Coronary artery (tissue), 2 donors: ENCODE measurements at regions not wholly inside any gene's neighbourhood (a gene's known extent, or its start where the extent isn't known, plus 50 kb on each side); places are given as distances from the start of the nearest gene placed in this dataset.
A peak's percentile ranks its signal among the peaks of the same experiment; 100 is the strongest.

ENCODE experiments used
- DNase-seq: peaks from one replicate; pipeline ENCODE4 v3.0.0-alpha.2; 2017; ENCODE audit warnings: low spot score
- H3K27ac ChIP-seq, 2 donors: fragments of 200-600 bp; sonication (generic); one replicate each; pipeline ENCODE4 v1.5.1; 2016 to 2019
- H3K4me3 ChIP-seq: fragments of 200-600 bp; sonication (generic); 2 replicates; pipeline ENCODE4 v1.5.1; 2016; ENCODE audit warnings: mild to moderate bottlenecking, moderate library complexity
- CTCF ChIP-seq: fragments of 200-600 bp; sonication (generic); IDR thresholded peaks from one replicate; pipeline ENCODE4 v1.5.1; 2019; ENCODE audit warnings: antibody characterized with exemption

GRCh38 chr1:34404804-34405203 lies 228.1 kb downstream of the C1orf94 start:
- H3K27ac ChIP-seq = no peak overlapping the region
- peak; percentile 28 for DNase-seq
- TF ChIP-seq CTCF = no peak
- no peak overlapping the region for H3K4me3 ChIP-seq

GRCh38 chr1:34405266-34405959 lies 228.7 kb downstream of the C1orf94 start:
- DNase-seq = peak; percentile 40

GRCh38 chr1:34406377-34406776 lies 229.7 kb downstream of the C1orf94 start:
- H3K4me3 ChIP-seq = no peak overlapping the region
- no peak for DNase-seq
- TF ChIP-seq CTCF = no peak
- no peak overlapping the region for H3K27ac ChIP-seq

More at GRCh38 chr1:34405266-34405959, 228.7 kb downstream of the C1orf94 start:
- no peak for TF ChIP-seq CTCF
- Histone ChIP-seq H3K27ac (no peak overlapping the region), H3K4me3 (no peak overlapping the region)

- Histone ChIP-seq H3K4me3 (no peak overlapping the region), H3K27ac (no peak overlapping the region)
- DNase-seq = no peak
- TF ChIP-seq CTCF = no peak
Measured at GRCh38 chr1:34406833-34407539, 230.3 kb downstream of the C1orf94 start.

- TF ChIP-seq CTCF = no peak
- no peak for DNase-seq
- Histone ChIP-seq H3K4me3 (no peak overlapping the region), H3K27ac (no peak overlapping the region)
Measured at GRCh38 chr1:34408011-34408410, 231.3 kb downstream of the C1orf94 start.

GRCh38 chr1:34409689-34410229 lies 233.1 kb downstream of the C1orf94 start:
- DNase-seq = no peak
- Histone ChIP-seq H3K27ac (no peak overlapping the region), H3K4me3 (no peak overlapping the region)
- no peak for TF ChIP-seq CTCF
